ENCODE measurements at regions not wholly inside any gene's neighbourhood (a gene's known extent, or its start where the extent isn't known, plus 50 kb on each side); places are given as distances from the start of the nearest gene placed in this dataset.

- no peak for TF ChIP-seq CTCF (CRISPR knock-in tag; IDR thresholded peaks at IDR 0.05)
- TF ChIP-seq NFIC (IDR thresholded peaks at IDR 0.05; ENCODE audit: low read length): no peak
- no peak for TF ChIP-seq ZNF781 (CRISPR knock-in tag; IDR thresholded peaks at IDR 0.05; ENCODE audit: borderline replicate concordance, not compliant biosample characterization)
- no peak for TF ChIP-seq ZNF589 (CRISPR knock-in tag; conservative IDR thresholded peaks at IDR 0.05)
- TF ChIP-seq ZNF260 (CRISPR knock-in tag; IDR thresholded peaks at IDR 0.05; ENCODE audit: borderline replicate concordance, low read depth): no peak
- no peak for TF ChIP-seq ZNF639 (CRISPR knock-in tag; conservative IDR thresholded peaks at IDR 0.05)
- TF ChIP-seq ZSCAN12 (CRISPR knock-in tag; IDR thresholded peaks at IDR 0.05): no peak
- TF ChIP-seq HOXA3 (CRISPR knock-in tag; IDR thresholded peaks at IDR 0.05): no peak
Observed at GRCh38 chr5:124692324-124692723, 54.1 kb downstream of the ZNF608 start.
